Naive thymus-derived CD4-positive, alpha-beta T cell (primary cell): ENCODE measurements at regions not wholly inside any gene's neighbourhood (a gene's known extent, or its start where the extent isn't known, plus 50 kb on each side); places are given as distances from the start of the nearest gene placed in this dataset.

Source experiments
- ATAC-seq: fragments of 150-1000 bp; cut with Tn5 transposase; 2 replicates; pipeline ENCODE4 v1.10.0; 2021; ENCODE audit warnings: mild to moderate bottlenecking, moderate library complexity
- CTCF ChIA-PET: fragments of 350-600 bp; sonication (Branson Sonifier 250); formaldehyde crosslinking; loops from one replicate; lab custom pipeline; 2021; ENCODE audit warnings: antibody characterized with exemption; lab: Charles Lee
- POLR2A ChIA-PET: fragments of 350-600 bp; sonication (Branson Sonifier 250); formaldehyde crosslinking; loops from one replicate; lab custom pipeline; 2021; ENCODE audit warnings: antibody characterized with exemption, inconsistent platforms; lab: Charles Lee
- DNase-seq, 9 donors: peaks; one replicate each; pipeline versions ENCODE4 v3.0.0 to v3.0.0-alpha.2; 2020 to 2022; ENCODE audit warnings: mixed read lengths in 1 of 9
- H3K27ac ChIP-seq: one replicate; pipeline ENCODE4 v1.7.0; 2013; ENCODE audit warnings: mild to moderate bottlenecking, low read depth, low read length, moderate library complexity
- H3K27me3 ChIP-seq, 2 donors: one replicate each; pipeline ENCODE4 v1.7.0; 2013; ENCODE audit warnings: low read length in 2 of 2, mild to moderate bottlenecking in 2 of 2, moderate library complexity in 2 of 2; ENCODE audit not compliant: control insufficient read depth in 2 of 2, insufficient read depth in 2 of 2
- H3K36me3 ChIP-seq, 3 experiments: 1 replicate in 2 of 3; 2 replicates in 1 of 3; pipeline ENCODE4 v1.7.0; 2013; ENCODE audit warnings: low read length in 3 of 3, mild to moderate bottlenecking in 3 of 3, moderate library complexity in 1 of 3; ENCODE audit not compliant: insufficient read depth in 3 of 3, control insufficient read depth in 2 of 3
- H3K4me1 ChIP-seq, 2 donors: one replicate each; pipeline ENCODE4 v1.7.0; 2013; ENCODE audit warnings: low read length in 2 of 2, mild to moderate bottlenecking in 2 of 2, moderate library complexity in 1 of 2; ENCODE audit not compliant: control insufficient read depth in 2 of 2, insufficient read depth in 2 of 2
- H3K4me3 ChIP-seq: 2 replicates; pipeline ENCODE4 v1.7.0; 2013; ENCODE audit warnings: mild to moderate bottlenecking, low read length
- H3K9me3 ChIP-seq, 3 experiments: 1 replicate in 2 of 3; 2 replicates in 1 of 3; pipeline ENCODE4 v1.7.0; 2013; ENCODE audit warnings: low read length in 3 of 3; ENCODE audit not compliant: control insufficient read depth in 2 of 3
- H3K27ac Mint-ChIP-seq, 9 donors: one replicate each; pipeline ENCODE4 v1.8.0; 2020 to 2022; ENCODE audit warnings: mixed read lengths in 9 of 9, mild to moderate bottlenecking in 8 of 9, moderate library complexity in 5 of 9, inconsistent platforms in 2 of 9
- H3K27me3 Mint-ChIP-seq, 5 donors: one replicate each; pipeline ENCODE4 v1.8.0; 2021 to 2022; ENCODE audit warnings: mixed read lengths in 5 of 5, mild to moderate bottlenecking in 1 of 5
- H3K36me3 Mint-ChIP-seq, 5 donors: one replicate each; pipeline ENCODE4 v1.8.0; 2020 to 2022; ENCODE audit warnings: mixed read lengths in 5 of 5, mild to moderate bottlenecking in 3 of 5, inconsistent platforms in 1 of 5
- H3K4me1 Mint-ChIP-seq, 7 donors: one replicate each; pipeline ENCODE4 v1.8.0; 2020 to 2022; ENCODE audit warnings: mixed read lengths in 7 of 7, mild to moderate bottlenecking in 3 of 7, inconsistent platforms in 1 of 7
- H3K4me3 Mint-ChIP-seq, 10 donors: one replicate each; pipeline ENCODE4 v1.8.0; 2020 to 2022; ENCODE audit warnings: mild to moderate bottlenecking in 10 of 10, mixed read lengths in 10 of 10, moderate library complexity in 6 of 10, inconsistent platforms in 2 of 10
- H3K9me3 Mint-ChIP-seq, 11 donors: one replicate each; pipeline ENCODE4 v1.8.0; 2020 to 2022; ENCODE audit warnings: mixed read lengths in 11 of 11, mild to moderate bottlenecking in 4 of 11, inconsistent platforms in 1 of 11, moderate library complexity in 1 of 11
- intact Hi-C, 2 donors: fragments of 100-400 bp; cut with micrococcal nuclease; formaldehyde crosslinking; loops; one replicate each; pipeline ENCODE4 v1.15.1; 2023

DNA sequence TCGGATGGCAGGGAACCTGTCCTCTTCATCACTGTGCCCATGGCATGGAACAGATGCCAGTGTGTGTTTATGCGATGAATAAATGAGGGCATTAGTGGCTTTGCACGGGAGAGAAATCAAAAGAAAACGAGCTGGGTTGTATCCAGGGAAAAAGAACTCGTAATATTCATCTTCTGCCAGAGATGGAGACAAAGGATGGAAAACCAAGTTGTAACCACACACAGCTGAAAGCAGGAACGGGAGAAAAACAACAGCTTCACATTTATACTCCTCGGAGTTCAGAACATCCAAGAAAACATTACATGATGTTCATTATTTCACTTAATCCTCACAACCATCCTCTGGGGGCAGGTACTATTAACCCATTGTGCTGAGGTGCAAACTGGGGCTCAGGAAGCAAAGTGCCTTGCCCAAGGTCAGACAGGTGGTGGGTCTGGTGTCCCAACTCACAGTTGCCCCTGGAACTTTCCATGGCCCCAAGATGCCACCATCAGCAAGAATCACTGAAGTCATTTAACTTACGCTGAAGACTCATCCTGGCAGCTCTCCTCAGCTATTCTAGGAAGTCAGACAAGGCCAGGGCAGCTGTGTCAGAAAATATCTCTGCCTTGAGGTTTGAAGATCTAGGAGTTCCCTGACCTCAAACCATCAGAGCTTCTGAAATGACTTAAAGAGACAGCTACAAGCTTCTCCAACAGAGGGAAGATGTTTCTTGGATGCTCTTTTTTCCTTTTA is 250.4 kb downstream of the NSG2 start:
- Mint-ChIP-seq H3K36me3 (peaks cover 0 to 9% (median 0%) of the 10 kb centered on the region in 5 donors), H3K4me1 (peaks cover 0 to 2% (median 0%) of the 10 kb centered on the region in 7 donors), H3K9me3 (peaks cover 0 to 17% (median 4%) of the 10 kb centered on the region in 11 donors), H3K27me3 (peaks cover 0 to 36% (median 6%) of the 10 kb centered on the region in 5 donors), H3K4me3 (no peak overlapping the region), H3K27ac (no peak overlapping the region)
- Histone ChIP-seq H3K36me3 (no peaks in the 10 kb centered on the region), H3K4me3 (no peak overlapping the region), H3K27ac (no peak overlapping the region), H3K4me1 (no peaks in the 10 kb centered on the region), H3K9me3 (no peaks in the 10 kb centered on the region), H3K27me3 (no peaks in the 10 kb centered on the region)
- ChIA-PET CTCF (no interaction called here), POLR2A (no interaction called here)
- ATAC-seq (no peak), DNase-seq (no peak)
- intact Hi-C loops: no loop called here

GRCh38 chr5:174300118-174300940 is 254.8 kb downstream of the NSG2 start:
- H3K4me1 Mint-ChIP-seq: peaks cover 0 to 2% (median 0%) of the 10 kb centered on the region in 7 donors
- Histone ChIP-seq H3K27ac (no peak overlapping the region), H3K9me3 (no peaks in the 10 kb centered on the region), H3K36me3 (no peaks in the 10 kb centered on the region), H3K4me1 (no peaks in the 10 kb centered on the region), H3K4me3 (no peak overlapping the region), H3K27me3 (no peaks in the 10 kb centered on the region)
- DNase-seq: no peak
- CTCF ChIA-PET: no interaction called here
- H3K27me3 Mint-ChIP-seq: peaks cover 0 to 47% (median 25%) of the 10 kb centered on the region in 5 donors
- POLR2A ChIA-PET: no interaction called here
- H3K36me3 Mint-ChIP-seq: no peaks in the 10 kb centered on the region
- no peak overlapping the region for H3K4me3 Mint-ChIP-seq
- ATAC-seq: no peak
- intact Hi-C loops: no loop called here
- peaks cover 0 to 15% (median 0%) of the 10 kb centered on the region in 11 donors for H3K9me3 Mint-ChIP-seq
- H3K27ac Mint-ChIP-seq: no peak overlapping the region

- Mint-ChIP-seq H3K9me3 (peaks cover 0 to 15% (median 0%) of the 10 kb centered on the region in 11 donors), H3K27me3 (peaks cover 0 to 56% (median 25%) of the 10 kb centered on the region in 5 donors), H3K36me3 (no peaks in the 10 kb centered on the region), H3K27ac (no peak overlapping the region), H3K4me3 (no peak overlapping the region), H3K4me1 (peaks cover 0 to 2% (median 0%) of the 10 kb centered on the region in 7 donors)
- H3K4me3 ChIP-seq: no peak overlapping the region
- H3K27ac ChIP-seq: no peak overlapping the region
- ATAC-seq (no peak), DNase-seq (no peak)
- H3K9me3 ChIP-seq: no peaks in the 10 kb centered on the region
- intact Hi-C loops: no loop called here
- POLR2A ChIA-PET: no interaction called here
- H3K27me3 ChIP-seq: no peaks in the 10 kb centered on the region
- no peaks in the 10 kb centered on the region for H3K4me1 ChIP-seq
- no peaks in the 10 kb centered on the region for H3K36me3 ChIP-seq
- CTCF ChIA-PET: no interaction called here
Observed at GRCh38 chr5:174300941-174301761, 255.6 kb downstream of the NSG2 start.

DNA sequence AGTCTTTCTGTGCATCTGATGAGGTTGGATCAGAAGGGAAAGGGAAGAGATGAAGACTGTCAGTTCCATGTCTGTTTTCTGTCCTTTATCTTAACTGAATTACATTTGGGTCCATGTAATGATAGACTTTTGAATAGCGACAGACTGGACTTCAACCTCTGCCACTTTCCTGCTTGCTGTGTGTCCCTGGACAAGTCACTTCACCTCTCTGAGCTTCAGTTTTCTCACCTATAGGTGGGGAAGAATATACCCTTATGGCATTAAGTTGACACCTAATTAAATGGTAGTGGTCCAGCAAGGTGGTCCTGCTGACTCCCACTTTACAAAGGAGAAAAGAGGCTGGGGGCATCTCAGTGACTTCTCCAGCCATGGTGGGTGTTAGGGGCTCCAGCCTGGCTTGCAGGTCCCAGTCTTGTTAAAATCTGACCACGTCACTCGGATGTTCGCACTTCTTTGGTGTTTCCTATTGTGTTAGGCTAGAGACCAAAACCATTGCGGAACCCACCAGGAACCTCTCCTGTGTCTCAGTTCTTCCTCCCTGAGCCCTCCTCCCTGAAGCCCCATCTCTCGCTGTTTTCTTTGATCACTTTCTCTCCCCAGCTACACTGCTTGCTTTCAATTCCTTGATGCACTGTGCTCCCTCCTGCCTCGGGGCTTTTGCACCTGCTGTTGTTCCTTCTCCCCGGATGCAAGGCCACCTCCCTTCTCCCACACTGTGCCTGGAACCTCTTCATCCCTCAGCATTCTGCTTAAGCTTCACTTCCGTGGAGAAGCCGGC is 256.5 kb downstream of the NSG2 start:
- Mint-ChIP-seq H3K27me3 (peaks cover 0 to 63% (median 25%) of the 10 kb centered on the region in 5 donors), H3K4me3 (no peak overlapping the region), H3K36me3 (no peaks in the 10 kb centered on the region), H3K4me1 (peaks cover 0 to 2% (median 0%) of the 10 kb centered on the region in 7 donors), H3K27ac (no peak overlapping the region), H3K9me3 (peaks cover 0 to 15% (median 0%) of the 10 kb centered on the region in 11 donors)
- no peak for ATAC-seq
- intact Hi-C loops: no loop called here
- no peaks in the 10 kb centered on the region for H3K9me3 ChIP-seq
- POLR2A ChIA-PET: no interaction called here
- no peaks in the 10 kb centered on the region for H3K27me3 ChIP-seq
- no peak overlapping the region for H3K4me3 ChIP-seq
- no peaks in the 10 kb centered on the region for H3K4me1 ChIP-seq
- H3K36me3 ChIP-seq: no peaks in the 10 kb centered on the region
- no peak for DNase-seq
- CTCF ChIA-PET: interaction anchor here (0.7 kb wide), 1 partner anchor 261 kb away, joined by 4 read pairs; no protein-coding TSS in a partner anchor
- H3K27ac ChIP-seq: no peak overlapping the region

GRCh38 chr5:174303035-174303434 is 257.5 kb downstream of the NSG2 start:
- ATAC-seq (no peak), DNase-seq (no peak)
- Histone ChIP-seq H3K4me3 (no peak overlapping the region), H3K4me1 (no peaks in the 10 kb centered on the region), H3K27ac (no peak overlapping the region), H3K27me3 (no peaks in the 10 kb centered on the region), H3K36me3 (no peaks in the 10 kb centered on the region), H3K9me3 (no peaks in the 10 kb centered on the region)
- ChIA-PET POLR2A (no interaction called here), CTCF (interaction anchor here (0.7 kb wide), 1 partner anchor 262 kb away, joined by 4 read pairs; no protein-coding TSS in a partner anchor)
- intact Hi-C loops: no loop called here
- Mint-ChIP-seq H3K27me3 (peaks cover 0 to 69% (median 27%) of the 10 kb centered on the region in 5 donors), H3K4me1 (peaks cover 0 to 2% (median 0%) of the 10 kb centered on the region in 7 donors), H3K9me3 (peaks cover 0 to 13% (median 0%) of the 10 kb centered on the region in 11 donors), H3K36me3 (no peaks in the 10 kb centered on the region), H3K27ac (no peak overlapping the region), H3K4me3 (no peak overlapping the region)
